MM.1S (cell line): ENCODE measurements at regions not wholly inside any gene's neighbourhood (a gene's known extent, or its start where the extent isn't known, plus 50 kb on each side); places are given as distances from the start of the nearest gene placed in this dataset.

Source experiments
- EZH2 ChIP-seq: fragments of 300-600 bp; sonication (generic); optimal IDR thresholded peaks from 2 replicates; pipeline ENCODE3; 2017; ENCODE audit warnings: low read depth, mild to moderate bottlenecking, antibody characterized with exemption, low read length, mixed read lengths
- EZH2phosphoT487 ChIP-seq: fragments of 300-600 bp; sonication (generic); IDR thresholded peaks from 2 replicates; pipeline ENCODE4 v1.6.1; 2018; ENCODE audit warnings: antibody characterized with exemption, low read length
- TF ChIP-seq, protein P1 (sequence below): fragments of 300-600 bp; sonication (generic); IDR thresholded peaks from 2 replicates; pipeline ENCODE4 v1.5.1; 2016; ENCODE audit warnings: antibody characterized with exemption, low read length, mixed read lengths

DNA sequence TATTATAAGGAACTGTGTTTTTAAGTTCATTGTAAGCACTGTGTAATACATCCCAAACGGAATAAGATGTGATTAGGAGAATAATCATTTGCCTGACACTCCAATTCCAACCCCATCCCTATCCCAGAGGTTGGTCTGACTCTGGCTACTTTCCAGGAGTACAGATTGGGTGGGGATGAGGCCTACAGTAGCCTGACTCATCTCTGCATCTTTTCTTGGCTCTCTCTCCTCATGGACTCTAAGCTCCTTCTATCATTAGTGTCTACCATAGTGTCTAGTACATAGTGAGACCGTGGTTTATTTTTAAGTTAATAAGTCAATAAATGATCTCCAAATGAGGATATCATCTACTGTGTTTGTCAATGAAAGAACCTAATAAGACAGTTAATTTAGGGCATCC, 92.2 kb upstream of the CNKSR3 start:
- no peak for TF ChIP-seq EZH2
- TF ChIP-seq, protein P1, sequence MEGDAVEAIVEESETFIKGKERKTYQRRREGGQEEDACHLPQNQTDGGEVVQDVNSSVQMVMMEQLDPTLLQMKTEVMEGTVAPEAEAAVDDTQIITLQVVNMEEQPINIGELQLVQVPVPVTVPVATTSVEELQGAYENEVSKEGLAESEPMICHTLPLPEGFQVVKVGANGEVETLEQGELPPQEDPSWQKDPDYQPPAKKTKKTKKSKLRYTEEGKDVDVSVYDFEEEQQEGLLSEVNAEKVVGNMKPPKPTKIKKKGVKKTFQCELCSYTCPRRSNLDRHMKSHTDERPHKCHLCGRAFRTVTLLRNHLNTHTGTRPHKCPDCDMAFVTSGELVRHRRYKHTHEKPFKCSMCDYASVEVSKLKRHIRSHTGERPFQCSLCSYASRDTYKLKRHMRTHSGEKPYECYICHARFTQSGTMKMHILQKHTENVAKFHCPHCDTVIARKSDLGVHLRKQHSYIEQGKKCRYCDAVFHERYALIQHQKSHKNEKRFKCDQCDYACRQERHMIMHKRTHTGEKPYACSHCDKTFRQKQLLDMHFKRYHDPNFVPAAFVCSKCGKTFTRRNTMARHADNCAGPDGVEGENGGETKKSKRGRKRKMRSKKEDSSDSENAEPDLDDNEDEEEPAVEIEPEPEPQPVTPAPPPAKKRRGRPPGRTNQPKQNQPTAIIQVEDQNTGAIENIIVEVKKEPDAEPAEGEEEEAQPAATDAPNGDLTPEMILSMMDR: no peak
- no peak for TF ChIP-seq EZH2phosphoT487
